NCI-H1105 (cell line): ENCODE measurements at regions not wholly inside any gene's neighbourhood (a gene's known extent, or its start where the extent isn't known, plus 50 kb on each side); places are given as distances from the start of the nearest gene placed in this dataset.
"Not testable (repeated sequence)": the region's sequence is repeated elsewhere in the genome, so short reads cannot be mapped to it uniquely, and the experiment has no call there.

ENCODE experiments used
- DNase-seq: peaks from one replicate; lab custom pipeline; 2025; lab: John Stamatoyannopoulos, UW

- not testable (repeated sequence) for DNase-seq
Observed at GRCh38 chr10:91003379-91003778, 82.5 kb upstream of the ANKRD1 start.

- DNase-seq: not testable (repeated sequence)
Observed at GRCh38 chr10:91005276-91005675, 84.4 kb upstream of the ANKRD1 start.

- DNase-seq: peak; percentile 35
Observed at GRCh38 chr10:91006001-91006751, 85.3 kb upstream of the ANKRD1 start.

- no peak for DNase-seq
Observed at GRCh38 chr10:91006752-91007346, 86.0 kb upstream of the ANKRD1 start.

GRCh38 chr10:91007655-91008054 lies 86.8 kb upstream of the ANKRD1 start:
- no peak for DNase-seq

- DNase-seq: no peak
Observed at GRCh38 chr10:91009121-91009520, 88.2 kb upstream of the ANKRD1 start.

- DNase-seq: no peak
Observed at GRCh38 chr10:91010952-91011351, 90.1 kb upstream of the ANKRD1 start.

- DNase-seq: no peak
Observed at GRCh38 chr10:91012502-91012901, 91.6 kb upstream of the ANKRD1 start.

GRCh38 chr10:91013985-91014384 lies 93.1 kb upstream of the ANKRD1 start:
- DNase-seq: no peak

- no peak for DNase-seq
Observed at GRCh38 chr10:91017198-91017597, 96.3 kb upstream of the ANKRD1 start.

GRCh38 chr10:91021901-91022300 lies 101.0 kb upstream of the ANKRD1 start:
- DNase-seq: no peak

- DNase-seq: no peak
Observed at GRCh38 chr10:91022390-91022789, 101.5 kb upstream of the ANKRD1 start.

GRCh38 chr10:91022924-91023699 lies 102.2 kb upstream of the ANKRD1 start:
- no peak for DNase-seq

GRCh38 chr10:91023700-91024398 lies 103.0 kb upstream of the ANKRD1 start:
- no peak for DNase-seq

GRCh38 chr10:91024541-91024940 lies 103.7 kb upstream of the ANKRD1 start:
- DNase-seq: no peak

- no peak for DNase-seq
Observed at GRCh38 chr10:91032611-91033206, 111.8 kb upstream of the ANKRD1 start.

GRCh38 chr10:91033324-91033950 lies 112.5 kb upstream of the ANKRD1 start:
- no peak for DNase-seq

GRCh38 chr10:91034042-91034441 lies 113.2 kb upstream of the ANKRD1 start:
- DNase-seq: no peak

GRCh38 chr10:91034494-91035159 lies 113.7 kb upstream of the ANKRD1 start:
- peak; percentile 41 for DNase-seq

GRCh38 chr10:91035650-91036292 lies 114.9 kb upstream of the ANKRD1 start:
- DNase-seq: no peak
